ENCODE measurements at regions not wholly inside any gene's neighbourhood (a gene's known extent, or its start where the extent isn't known, plus 50 kb on each side); places are given as distances from the start of the nearest gene placed in this dataset.

DNA sequence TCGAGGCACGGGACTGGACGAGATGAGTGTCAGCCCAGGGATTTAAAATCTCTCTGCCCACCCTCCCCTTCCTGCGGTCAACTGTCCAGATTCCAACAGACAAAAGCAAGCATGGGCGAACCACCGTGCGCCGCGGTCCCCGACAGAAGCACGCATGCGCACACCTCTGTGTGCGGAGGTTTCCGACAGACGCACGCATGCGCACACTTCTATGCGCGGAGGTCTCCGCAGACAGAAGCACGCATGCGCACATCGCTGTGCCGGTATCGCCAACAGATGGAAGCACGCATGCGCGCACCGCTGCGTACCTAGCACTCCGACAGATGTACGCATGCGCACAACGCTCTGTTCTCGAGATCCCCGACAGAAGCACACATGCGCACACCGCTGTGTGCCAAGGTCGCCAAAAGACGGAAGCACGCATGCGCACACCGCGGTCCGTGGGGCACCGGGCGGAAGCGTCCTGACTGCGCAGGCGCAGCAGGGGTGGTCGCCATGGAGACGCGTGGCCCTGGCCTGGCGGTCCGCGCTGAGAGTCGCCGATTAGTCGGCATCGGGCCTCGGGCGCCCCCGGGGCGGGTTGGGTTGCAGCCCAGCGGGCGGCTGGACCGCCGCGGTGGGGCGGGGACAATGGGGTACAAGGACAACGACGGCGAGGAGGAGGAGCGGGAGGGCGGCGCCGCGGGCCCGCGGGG is 57.4 kb upstream of the RPH3AL start (continued):
- no peak for TF ChIP-seq ZNF33B (CRISPR knock-in tag; IDR thresholded peaks at IDR 0.05)
- TF ChIP-seq, protein P1, sequence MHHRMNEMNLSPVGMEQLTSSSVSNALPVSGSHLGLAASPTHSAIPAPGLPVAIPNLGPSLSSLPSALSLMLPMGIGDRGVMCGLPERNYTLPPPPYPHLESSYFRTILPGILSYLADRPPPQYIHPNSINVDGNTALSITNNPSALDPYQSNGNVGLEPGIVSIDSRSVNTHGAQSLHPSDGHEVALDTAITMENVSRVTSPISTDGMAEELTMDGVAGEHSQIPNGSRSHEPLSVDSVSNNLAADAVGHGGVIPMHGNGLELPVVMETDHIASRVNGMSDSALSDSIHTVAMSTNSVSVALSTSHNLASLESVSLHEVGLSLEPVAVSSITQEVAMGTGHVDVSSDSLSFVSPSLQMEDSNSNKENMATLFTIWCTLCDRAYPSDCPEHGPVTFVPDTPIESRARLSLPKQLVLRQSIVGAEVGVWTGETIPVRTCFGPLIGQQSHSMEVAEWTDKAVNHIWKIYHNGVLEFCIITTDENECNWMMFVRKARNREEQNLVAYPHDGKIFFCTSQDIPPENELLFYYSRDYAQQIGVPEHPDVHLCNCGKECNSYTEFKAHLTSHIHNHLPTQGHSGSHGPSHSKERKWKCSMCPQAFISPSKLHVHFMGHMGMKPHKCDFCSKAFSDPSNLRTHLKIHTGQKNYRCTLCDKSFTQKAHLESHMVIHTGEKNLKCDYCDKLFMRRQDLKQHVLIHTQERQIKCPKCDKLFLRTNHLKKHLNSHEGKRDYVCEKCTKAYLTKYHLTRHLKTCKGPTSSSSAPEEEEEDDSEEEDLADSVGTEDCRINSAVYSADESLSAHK (CRISPR knock-in tag; IDR thresholded peaks at IDR 0.05; ENCODE audit: borderline replicate concordance): no peak
- no peak for TF ChIP-seq GPN1 (CRISPR knock-in tag; IDR thresholded peaks at IDR 0.05; ENCODE audit: borderline replicate concordance)
- TF ChIP-seq ZNF33A (CRISPR knock-in tag; IDR thresholded peaks at IDR 0.05; ENCODE audit: borderline replicate concordance): no peak
- TF ChIP-seq JUND (CRISPR knock-in tag; IDR thresholded peaks at IDR 0.05): no peak
- TF ChIP-seq, protein P2, sequence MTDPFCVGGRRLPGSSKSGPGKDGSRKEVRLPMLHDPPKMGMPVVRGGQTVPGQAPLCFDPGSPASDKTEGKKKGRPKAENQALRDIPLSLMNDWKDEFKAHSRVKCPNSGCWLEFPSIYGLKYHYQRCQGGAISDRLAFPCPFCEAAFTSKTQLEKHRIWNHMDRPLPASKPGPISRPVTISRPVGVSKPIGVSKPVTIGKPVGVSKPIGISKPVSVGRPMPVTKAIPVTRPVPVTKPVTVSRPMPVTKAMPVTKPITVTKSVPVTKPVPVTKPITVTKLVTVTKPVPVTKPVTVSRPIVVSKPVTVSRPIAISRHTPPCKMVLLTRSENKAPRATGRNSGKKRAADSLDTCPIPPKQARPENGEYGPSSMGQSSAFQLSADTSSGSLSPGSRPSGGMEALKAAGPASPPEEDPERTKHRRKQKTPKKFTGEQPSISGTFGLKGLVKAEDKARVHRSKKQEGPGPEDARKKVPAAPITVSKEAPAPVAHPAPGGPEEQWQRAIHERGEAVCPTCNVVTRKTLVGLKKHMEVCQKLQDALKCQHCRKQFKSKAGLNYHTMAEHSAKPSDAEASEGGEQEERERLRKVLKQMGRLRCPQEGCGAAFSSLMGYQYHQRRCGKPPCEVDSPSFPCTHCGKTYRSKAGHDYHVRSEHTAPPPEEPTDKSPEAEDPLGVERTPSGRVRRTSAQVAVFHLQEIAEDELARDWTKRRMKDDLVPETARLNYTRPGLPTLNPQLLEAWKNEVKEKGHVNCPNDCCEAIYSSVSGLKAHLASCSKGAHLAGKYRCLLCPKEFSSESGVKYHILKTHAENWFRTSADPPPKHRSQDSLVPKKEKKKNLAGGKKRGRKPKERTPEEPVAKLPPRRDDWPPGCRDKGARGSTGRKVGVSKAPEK (CRISPR knock-in tag; IDR thresholded peaks at IDR 0.05; ENCODE audit: borderline replicate concordance): no peak
- no peak for TF ChIP-seq KMT2A (CRISPR knock-in tag; IDR thresholded peaks at IDR 0.05)
- TF ChIP-seq BCL6 (CRISPR knock-in tag; IDR thresholded peaks at IDR 0.05): no peak
- TF ChIP-seq ZNF782 (CRISPR knock-in tag; IDR thresholded peaks at IDR 0.05; ENCODE audit: borderline replicate concordance): no peak
- no peak for TF ChIP-seq ZNF143 (CRISPR knock-in tag; IDR thresholded peaks at IDR 0.05)
- TF ChIP-seq RNF2 (conservative IDR thresholded peaks at IDR 0.05; ENCODE audit: low read depth): no peak; the same call in 1 of the 2 replicates
- no peak for TF ChIP-seq ZNF7 (CRISPR knock-in tag; IDR thresholded peaks at IDR 0.05)
- no peak for TF ChIP-seq NAIF1 (CRISPR knock-in tag; IDR thresholded peaks at IDR 0.05; ENCODE audit: borderline replicate concordance)
- no peak for TF ChIP-seq ZFP36 (IDR thresholded peaks at IDR 0.05; ENCODE audit: borderline replicate concordance, low read depth, low read length, partially characterized antibody)
- TF ChIP-seq ZNF350 (CRISPR knock-in tag; IDR thresholded peaks at IDR 0.05; ENCODE audit: borderline replicate concordance, low read depth): no peak; the same call in 1 of the 2 replicates
- TF ChIP-seq, protein P3, sequence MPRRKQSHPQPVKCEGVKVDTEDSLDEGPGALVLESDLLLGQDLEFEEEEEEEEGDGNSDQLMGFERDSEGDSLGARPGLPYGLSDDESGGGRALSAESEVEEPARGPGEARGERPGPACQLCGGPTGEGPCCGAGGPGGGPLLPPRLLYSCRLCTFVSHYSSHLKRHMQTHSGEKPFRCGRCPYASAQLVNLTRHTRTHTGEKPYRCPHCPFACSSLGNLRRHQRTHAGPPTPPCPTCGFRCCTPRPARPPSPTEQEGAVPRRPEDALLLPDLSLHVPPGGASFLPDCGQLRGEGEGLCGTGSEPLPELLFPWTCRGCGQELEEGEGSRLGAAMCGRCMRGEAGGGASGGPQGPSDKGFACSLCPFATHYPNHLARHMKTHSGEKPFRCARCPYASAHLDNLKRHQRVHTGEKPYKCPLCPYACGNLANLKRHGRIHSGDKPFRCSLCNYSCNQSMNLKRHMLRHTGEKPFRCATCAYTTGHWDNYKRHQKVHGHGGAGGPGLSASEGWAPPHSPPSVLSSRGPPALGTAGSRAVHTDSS (CRISPR knock-in tag; conservative IDR thresholded peaks at IDR 0.05): no peak
- no peak for TF ChIP-seq SIN3B (IDR thresholded peaks at IDR 0.05; ENCODE audit: low read length)
- TF ChIP-seq ZNF501 (CRISPR knock-in tag; IDR thresholded peaks at IDR 0.05): peak; percentile 87; the same call in 1 of the 2 replicates
- no peak for TF ChIP-seq ZNF83 (CRISPR knock-in tag; IDR thresholded peaks at IDR 0.05; ENCODE audit: borderline replicate concordance)
- TF ChIP-seq, protein P4, sequence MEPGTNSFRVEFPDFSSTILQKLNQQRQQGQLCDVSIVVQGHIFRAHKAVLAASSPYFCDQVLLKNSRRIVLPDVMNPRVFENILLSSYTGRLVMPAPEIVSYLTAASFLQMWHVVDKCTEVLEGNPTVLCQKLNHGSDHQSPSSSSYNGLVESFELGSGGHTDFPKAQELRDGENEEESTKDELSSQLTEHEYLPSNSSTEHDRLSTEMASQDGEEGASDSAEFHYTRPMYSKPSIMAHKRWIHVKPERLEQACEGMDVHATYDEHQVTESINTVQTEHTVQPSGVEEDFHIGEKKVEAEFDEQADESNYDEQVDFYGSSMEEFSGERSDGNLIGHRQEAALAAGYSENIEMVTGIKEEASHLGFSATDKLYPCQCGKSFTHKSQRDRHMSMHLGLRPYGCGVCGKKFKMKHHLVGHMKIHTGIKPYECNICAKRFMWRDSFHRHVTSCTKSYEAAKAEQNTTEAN (CRISPR knock-in tag; conservative IDR thresholded peaks at IDR 0.05): no peak
- TF ChIP-seq, protein P5, sequence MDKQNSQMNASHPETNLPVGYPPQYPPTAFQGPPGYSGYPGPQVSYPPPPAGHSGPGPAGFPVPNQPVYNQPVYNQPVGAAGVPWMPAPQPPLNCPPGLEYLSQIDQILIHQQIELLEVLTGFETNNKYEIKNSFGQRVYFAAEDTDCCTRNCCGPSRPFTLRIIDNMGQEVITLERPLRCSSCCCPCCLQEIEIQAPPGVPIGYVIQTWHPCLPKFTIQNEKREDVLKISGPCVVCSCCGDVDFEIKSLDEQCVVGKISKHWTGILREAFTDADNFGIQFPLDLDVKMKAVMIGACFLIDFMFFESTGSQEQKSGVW (CRISPR knock-in tag; IDR thresholded peaks at IDR 0.05; ENCODE audit: borderline replicate concordance): no peak

Measured in HepG2 (cell line).